Kidney (tissue), 13 donors: ENCODE measurements at regions not wholly inside any gene's neighbourhood (a gene's known extent, or its start where the extent isn't known, plus 50 kb on each side); places are given as distances from the start of the nearest gene placed in this dataset.

ENCODE experiments used
- DNase-seq, 5 donors: peaks; one replicate each; pipeline ENCODE4 v3.0.0-alpha.2; 2013 to 2020
- FAIRE-seq: peaks from 2 replicates; lab custom pipeline; 2012; peaks lifted over from hg19 to GRCh38; lab: Jason Lieb, UNC
- H3K27ac ChIP-seq, 2 donors: one replicate each; pipeline ENCODE4 v1.7.0; 2013; ENCODE audit warnings: low read depth in 2 of 2, low read length in 2 of 2, inconsistent platforms in 1 of 2
- H3K27me3 ChIP-seq: one replicate; pipeline ENCODE4 v1.7.1; 2013; ENCODE audit warnings: low read length, inconsistent platforms; ENCODE audit not compliant: control insufficient read depth, insufficient read depth
- H3K36me3 ChIP-seq, 3 donors: one replicate each; pipeline versions ENCODE4 v1.7.0 to v1.7.1; 2013; ENCODE audit warnings: low read length in 3 of 3, control low read depth in 1 of 3, inconsistent platforms in 1 of 3; ENCODE audit not compliant: insufficient read depth in 3 of 3, control insufficient read depth in 2 of 3
- H3K4me1 ChIP-seq, 3 donors: one replicate each; pipeline versions ENCODE4 v1.7.0 to v1.7.1; 2013; ENCODE audit warnings: low read length in 3 of 3, inconsistent platforms in 1 of 3, low read depth in 1 of 3; ENCODE audit not compliant: control insufficient read depth in 2 of 3, insufficient read depth in 2 of 3
- H3K4me3 ChIP-seq, 3 donors: one replicate each; pipeline versions ENCODE4 v1.7.0 to v1.8.1; 2013; ENCODE audit warnings: low read length in 3 of 3, control low read depth in 1 of 3, inconsistent platforms in 1 of 3
- H3K9ac ChIP-seq, 3 donors: one replicate each; pipeline versions ENCODE4 v1.7.0 to v1.7.1; 2013; ENCODE audit warnings: low read length in 3 of 3, control low read depth in 1 of 3, inconsistent platforms in 1 of 3
- H3K9me3 ChIP-seq, 3 donors: one replicate each; pipeline versions ENCODE4 v1.7.0 to v1.7.1; 2013; ENCODE audit warnings: low read length in 3 of 3, control low read depth in 1 of 3, inconsistent platforms in 1 of 3; ENCODE audit not compliant: control insufficient read depth in 2 of 3, insufficient read depth in 1 of 3
- CTCF ChIP-seq: IDR thresholded peaks from 3 replicates; pipeline ENCODE4 v1.5.1; 2012; ENCODE audit warnings: mild to moderate bottlenecking, moderate library complexity, borderline replicate concordance; ENCODE audit not compliant: insufficient read depth; ENCODE audit errors: extremely low read depth
- intact Hi-C: fragments of 100-400 bp; cut with DNase I; formaldehyde crosslinking; loops from one replicate; pipeline ENCODE4 v1.11.1; 2022
- donor health status: control.
- donor health status: control.
- donor health status: control.
- donor health status: control.
- donor health status: control.
- donor health status: DM: yes; HTN: yes; CAD: no.
- donor health status: Normal renal cell carcinoma (clear cell type).

- intact Hi-C loops, result no loop called here
- H3K4me1 ChIP-seq, result no peaks in the 10 kb centered on the region
- no peak for FAIRE-seq
Observed at GRCh38 chr2:181772777-181773176, 92.5 kb upstream of the NEUROD1 start.

GRCh38 chr2:181774685-181775084, 94.4 kb upstream of the NEUROD1 start:
- Histone ChIP-seq H3K36me3 (no peaks in the 10 kb centered on the region), H3K4me3 (no peak overlapping the region), H3K9me3 (no peaks in the 10 kb centered on the region), H3K27me3 (no peaks in the 10 kb centered on the region), H3K27ac (no peak overlapping the region), H3K9ac (no peak overlapping the region), H3K4me1 (peaks cover 3 to 9% (median 5%) of the 10 kb centered on the region in 3 donors)
- DNase-seq (no peak), FAIRE-seq (no peak)
- no peak for TF ChIP-seq CTCF
- intact Hi-C loops, result no loop called here

More at GRCh38 chr2:181772777-181773176, 92.5 kb upstream of the NEUROD1 start:
- no peak for TF ChIP-seq CTCF
- Histone ChIP-seq H3K36me3 (no peaks in the 10 kb centered on the region), H3K27me3 (no peaks in the 10 kb centered on the region), H3K9me3 (no peaks in the 10 kb centered on the region), H3K27ac (no peak overlapping the region), H3K9ac (no peak overlapping the region), H3K4me3 (no peak overlapping the region)
- DNase-seq, result no peak

- Histone ChIP-seq H3K27ac (no peak overlapping the region), H3K4me1 (peaks cover 13 to 20% (median 14%) of the 10 kb centered on the region in 3 donors), H3K9me3 (no peaks in the 10 kb centered on the region), H3K9ac (no peak overlapping the region), H3K36me3 (no peaks in the 10 kb centered on the region), H3K4me3 (no peak overlapping the region), H3K27me3 (no peaks in the 10 kb centered on the region)
- DNase-seq (no peak), FAIRE-seq (no peak)
- TF ChIP-seq CTCF, result no peak
- intact Hi-C loops, result no loop called here
Observed at GRCh38 chr2:181776336-181776735, 96.0 kb upstream of the NEUROD1 start.

- Histone ChIP-seq H3K27me3 (no peaks in the 10 kb centered on the region), H3K27ac (no peak overlapping the region), H3K36me3 (no peaks in the 10 kb centered on the region), H3K4me3 (no peak overlapping the region), H3K9me3 (no peaks in the 10 kb centered on the region), H3K9ac (no peak overlapping the region), H3K4me1 (peaks cover 14 to 20% (median 16%) of the 10 kb centered on the region in 3 donors)
- no peak for DNase-seq
- intact Hi-C loops, result no loop called here
- FAIRE-seq, result no peak
- no peak for TF ChIP-seq CTCF
Observed at GRCh38 chr2:181777734-181778133, 97.4 kb upstream of the NEUROD1 start.
